GM12872 (cell line): ENCODE measurements at regions not wholly inside any gene's neighbourhood (a gene's known extent, or its start where the extent isn't known, plus 50 kb on each side); places are given as distances from the start of the nearest gene placed in this dataset.

Experiments used
- CTCF ChIP-seq: IDR thresholded peaks from 3 replicates; pipeline ENCODE4 v1.5.1; 2011; ENCODE audit warnings: low read depth, mild to moderate bottlenecking, low read length, moderate library complexity; ENCODE audit not compliant: insufficient read depth

GRCh38 chr13:105016266-105016665 is 1519.2 kb downstream of the EFNB2 start:
- no peak for TF ChIP-seq CTCF

GRCh38 chr13:105008604-105009003 is 1526.9 kb downstream of the EFNB2 start:
- no peak for TF ChIP-seq CTCF

- no peak for TF ChIP-seq CTCF
Observed at GRCh38 chr13:105007166-105007808, 1528.2 kb downstream of the EFNB2 start.

- TF ChIP-seq CTCF: no peak
Observed at GRCh38 chr13:104996022-104996421, 1539.4 kb downstream of the EFNB2 start.

- no peak for TF ChIP-seq CTCF
Observed at GRCh38 chr13:104993708-104994107, 1541.8 kb downstream of the EFNB2 start.

- no peak for TF ChIP-seq CTCF
Observed at GRCh38 chr13:104987621-104988020, 1547.8 kb downstream of the EFNB2 start.

GRCh38 chr13:104984296-104984818 is 1551.1 kb downstream of the EFNB2 start:
- TF ChIP-seq CTCF: no peak
